Neural progenitor cell (in vitro differentiated cells): ENCODE measurements at regions not wholly inside any gene's neighbourhood (a gene's known extent, or its start where the extent isn't known, plus 50 kb on each side); places are given as distances from the start of the nearest gene placed in this dataset.

Source experiments
- DNase-seq: peaks from one replicate; pipeline ENCODE4 v3.0.0-alpha.2; 2016; ENCODE audit warnings: low spot score
- H2AFZ ChIP-seq: fragments of 200-600 bp; sonication (generic); replicated peaks from 2 replicates; pipeline ENCODE4 v1.6.1; 2016; ENCODE audit warnings: antibody characterized with exemption
- H3F3A ChIP-seq: fragments of 200-600 bp; sonication (generic); 2 replicates; pipeline ENCODE4 v1.6.1; 2016; ENCODE audit warnings: antibody characterized with exemption, low read depth
- H3K27ac ChIP-seq: fragments of 200-600 bp; sonication (generic); 2 replicates; pipeline ENCODE4 v1.5.1; 2016; ENCODE audit warnings: mild to moderate bottlenecking
- H3K27me3 ChIP-seq: fragments of 200-600 bp; sonication (generic); 2 replicates; pipeline ENCODE4 v1.6.1; 2016; ENCODE audit warnings: mild to moderate bottlenecking, moderate library complexity
- H3K36me3 ChIP-seq: fragments of 200-600 bp; sonication (generic); 2 replicates; pipeline ENCODE4 v1.5.1; 2016
- H3K4me1 ChIP-seq: fragments of 200-600 bp; sonication (generic); 2 replicates; pipeline ENCODE4 v1.6.1; 2016; ENCODE audit warnings: mixed run types
- H3K4me2 ChIP-seq: fragments of 200-600 bp; sonication (generic); 2 replicates; pipeline ENCODE4 v1.6.1; 2016
- H3K4me3 ChIP-seq: fragments of 200-600 bp; sonication (generic); 2 replicates; pipeline ENCODE4 v1.5.1; 2016
- H3K79me2 ChIP-seq: fragments of 200-600 bp; sonication (generic); 2 replicates; pipeline ENCODE4 v1.6.1; 2016; ENCODE audit warnings: low read depth
- H3K9ac ChIP-seq: fragments of 200-600 bp; sonication (generic); 2 replicates; pipeline ENCODE4 v1.6.1; 2016
- H3K9me3 ChIP-seq: fragments of 200-600 bp; sonication (generic); 2 replicates; pipeline ENCODE4 v1.5.1; 2016; ENCODE audit warnings: low read depth
- H4K20me1 ChIP-seq: fragments of 200-600 bp; sonication (generic); 2 replicates; pipeline ENCODE4 v1.6.1; 2016; ENCODE audit warnings: low read depth
- H3K27ac Mint-ChIP-seq: 3 replicates; pipeline ENCODE4 v1.8.0; 2021; ENCODE audit warnings: mixed read lengths
- H3K27me3 Mint-ChIP-seq: 2 replicates; pipeline ENCODE4 v1.8.0; 2022; ENCODE audit warnings: low read depth, mild to moderate bottlenecking, inconsistent platforms, moderate library complexity, mixed read lengths; ENCODE audit not compliant: insufficient read depth
- H3K36me3 Mint-ChIP-seq: 3 replicates; pipeline ENCODE4 v1.8.0; 2021; ENCODE audit warnings: mixed read lengths
- H3K4me1 Mint-ChIP-seq: 3 replicates; pipeline ENCODE4 v1.8.0; 2021; ENCODE audit warnings: mixed read lengths
- H3K4me3 Mint-ChIP-seq: 3 replicates; pipeline ENCODE4 v1.8.0; 2021; ENCODE audit warnings: mild to moderate bottlenecking, moderate library complexity, mixed read lengths
- H3K9me3 Mint-ChIP-seq: 3 replicates; pipeline ENCODE4 v1.8.0; 2020; ENCODE audit warnings: mixed read lengths
- EZH2 ChIP-seq: fragments of 200-600 bp; sonication (generic); IDR thresholded peaks from 2 replicates; pipeline ENCODE4 v1.6.1; 2017; ENCODE audit warnings: antibody characterized with exemption, mild to moderate bottlenecking, moderate library complexity
- EZH2phosphoT487 ChIP-seq: fragments of 200-600 bp; sonication (generic); IDR thresholded peaks from 2 replicates; pipeline ENCODE4 v1.6.1; 2017; ENCODE audit warnings: antibody characterized with exemption
- TF ChIP-seq, protein P1 (sequence below): fragments of 200-600 bp; sonication (generic); IDR thresholded peaks from 2 replicates; pipeline ENCODE4 v1.5.1; 2017; ENCODE audit warnings: antibody characterized with exemption, mild to moderate bottlenecking

DNA sequence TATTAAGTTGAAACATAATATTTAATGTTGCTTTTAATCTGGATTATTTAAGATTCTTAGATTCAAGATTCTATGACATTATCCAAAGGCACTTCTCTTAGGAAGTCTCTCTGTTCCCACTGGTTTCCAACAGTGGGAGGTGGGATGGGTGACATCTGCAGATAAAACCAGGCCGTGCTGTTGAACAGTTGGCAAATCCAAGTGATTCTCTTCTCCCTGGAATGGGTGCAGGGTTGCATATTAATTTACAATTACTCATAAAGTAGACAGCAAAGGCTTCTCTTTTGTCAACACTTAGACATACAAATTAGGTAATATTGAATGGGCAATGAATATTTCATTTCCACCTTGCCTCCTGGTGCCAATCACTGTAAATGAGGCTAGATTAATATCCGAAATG, 233.7 kb upstream of the IL12B start:
- no peaks in the 10 kb centered on the region for H3K36me3 ChIP-seq
- H3K4me1 ChIP-seq = no peaks in the 10 kb centered on the region
- H3K27me3 ChIP-seq = no peaks in the 10 kb centered on the region
- no peaks in the 10 kb centered on the region for H3F3A ChIP-seq
- TF ChIP-seq EZH2phosphoT487 (no peak), EZH2 (no peak)
- TF ChIP-seq, protein P1, sequence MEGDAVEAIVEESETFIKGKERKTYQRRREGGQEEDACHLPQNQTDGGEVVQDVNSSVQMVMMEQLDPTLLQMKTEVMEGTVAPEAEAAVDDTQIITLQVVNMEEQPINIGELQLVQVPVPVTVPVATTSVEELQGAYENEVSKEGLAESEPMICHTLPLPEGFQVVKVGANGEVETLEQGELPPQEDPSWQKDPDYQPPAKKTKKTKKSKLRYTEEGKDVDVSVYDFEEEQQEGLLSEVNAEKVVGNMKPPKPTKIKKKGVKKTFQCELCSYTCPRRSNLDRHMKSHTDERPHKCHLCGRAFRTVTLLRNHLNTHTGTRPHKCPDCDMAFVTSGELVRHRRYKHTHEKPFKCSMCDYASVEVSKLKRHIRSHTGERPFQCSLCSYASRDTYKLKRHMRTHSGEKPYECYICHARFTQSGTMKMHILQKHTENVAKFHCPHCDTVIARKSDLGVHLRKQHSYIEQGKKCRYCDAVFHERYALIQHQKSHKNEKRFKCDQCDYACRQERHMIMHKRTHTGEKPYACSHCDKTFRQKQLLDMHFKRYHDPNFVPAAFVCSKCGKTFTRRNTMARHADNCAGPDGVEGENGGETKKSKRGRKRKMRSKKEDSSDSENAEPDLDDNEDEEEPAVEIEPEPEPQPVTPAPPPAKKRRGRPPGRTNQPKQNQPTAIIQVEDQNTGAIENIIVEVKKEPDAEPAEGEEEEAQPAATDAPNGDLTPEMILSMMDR = no peak
- Mint-ChIP-seq H3K36me3 (no peaks in the 10 kb centered on the region), H3K27me3 (peaks cover 9% of the 10 kb centered on the region), H3K27ac (no peak overlapping the region), H3K4me1 (peaks cover 13% of the 10 kb centered on the region), H3K4me3 (no peak overlapping the region), H3K9me3 (no peaks in the 10 kb centered on the region)
- H3K4me2 ChIP-seq = no peak overlapping the region
- H3K27ac ChIP-seq = no peak overlapping the region
- H2AFZ ChIP-seq = no peak overlapping the region
- H3K9me3 ChIP-seq = no peaks in the 10 kb centered on the region
- no peaks in the 10 kb centered on the region for H4K20me1 ChIP-seq
- no peak overlapping the region for H3K9ac ChIP-seq
- H3K79me2 ChIP-seq = no peaks in the 10 kb centered on the region
- no peak for DNase-seq
- H3K4me3 ChIP-seq = no peak overlapping the region

DNA sequence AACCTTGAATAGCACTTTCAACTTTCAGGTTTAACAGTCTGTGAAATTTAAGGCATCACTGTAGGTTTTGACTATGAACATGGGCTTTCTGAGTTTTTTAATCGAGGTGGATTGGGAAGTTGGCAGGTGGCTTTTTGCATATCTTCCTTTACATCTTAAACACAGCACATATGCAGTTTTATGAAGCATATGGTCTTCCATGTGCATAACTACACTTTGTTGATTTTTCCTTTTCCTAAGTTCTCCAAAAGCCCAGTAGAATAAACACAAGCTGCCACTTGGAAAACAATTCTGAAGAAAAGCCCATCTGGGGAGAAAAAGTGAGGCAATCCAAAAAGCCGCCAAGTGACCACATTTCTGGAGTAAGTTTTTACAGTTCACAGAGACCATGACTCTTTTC, 236.5 kb upstream of the IL12B start:
- Histone ChIP-seq H3F3A (no peaks in the 10 kb centered on the region), H3K36me3 (no peaks in the 10 kb centered on the region), H3K9ac (no peak overlapping the region), H3K9me3 (no peaks in the 10 kb centered on the region), H3K4me1 (no peaks in the 10 kb centered on the region), H4K20me1 (no peaks in the 10 kb centered on the region), H3K27ac (no peak overlapping the region), H2AFZ (no peak overlapping the region), H3K27me3 (no peaks in the 10 kb centered on the region), H3K4me2 (no peak overlapping the region), H3K4me3 (no peak overlapping the region), H3K79me2 (no peaks in the 10 kb centered on the region)
- H3K36me3 Mint-ChIP-seq = no peaks in the 10 kb centered on the region
- H3K27ac Mint-ChIP-seq = no peak overlapping the region
- H3K4me1 Mint-ChIP-seq = peaks cover 6% of the 10 kb centered on the region
- H3K4me3 Mint-ChIP-seq = no peak overlapping the region
- H3K9me3 Mint-ChIP-seq = no peaks in the 10 kb centered on the region
- no peak for DNase-seq
- peaks cover 8% of the 10 kb centered on the region for H3K27me3 Mint-ChIP-seq
- TF ChIP-seq EZH2 (no peak), EZH2phosphoT487 (no peak)
- TF ChIP-seq, protein P1 = no peak

DNA sequence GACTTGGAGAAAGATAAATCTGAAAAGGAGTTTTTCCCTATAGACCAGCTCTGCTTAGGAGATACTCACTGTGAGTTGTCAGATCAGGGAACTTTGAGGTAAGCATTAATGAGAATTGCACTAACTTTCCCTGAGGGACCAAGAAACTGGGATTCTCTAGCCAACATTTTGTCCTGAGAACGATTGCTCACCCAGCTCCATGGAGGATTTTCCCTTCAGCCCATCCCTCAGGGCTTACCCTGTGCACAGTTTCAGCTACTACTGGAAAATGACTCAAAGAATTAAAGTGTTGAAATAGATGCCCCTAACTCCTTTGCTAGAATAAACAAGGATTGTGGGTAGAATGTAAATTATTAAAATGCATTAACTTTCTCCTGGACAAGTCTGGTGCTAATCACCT, 237.2 kb upstream of the IL12B start:
- TF ChIP-seq EZH2phosphoT487 (no peak), EZH2 (no peak)
- TF ChIP-seq, protein P1 = no peak
- Histone ChIP-seq H3K79me2 (no peaks in the 10 kb centered on the region), H3K36me3 (no peaks in the 10 kb centered on the region), H3K4me1 (no peaks in the 10 kb centered on the region), H3K4me3 (no peak overlapping the region), H3F3A (no peaks in the 10 kb centered on the region), H3K27ac (no peak overlapping the region), H3K4me2 (no peak overlapping the region), H2AFZ (no peak overlapping the region), H3K9ac (no peak overlapping the region), H3K27me3 (no peaks in the 10 kb centered on the region), H4K20me1 (no peaks in the 10 kb centered on the region), H3K9me3 (no peaks in the 10 kb centered on the region)
- H3K9me3 Mint-ChIP-seq = no peaks in the 10 kb centered on the region
- H3K4me1 Mint-ChIP-seq = no peaks in the 10 kb centered on the region
- no peak overlapping the region for H3K27ac Mint-ChIP-seq
- no peak for DNase-seq
- no peaks in the 10 kb centered on the region for H3K36me3 Mint-ChIP-seq
- H3K4me3 Mint-ChIP-seq = no peak overlapping the region
- H3K27me3 Mint-ChIP-seq = peaks cover 5% of the 10 kb centered on the region
